GM23338 (cell line): ENCODE measurements at regions not wholly inside any gene's neighbourhood (a gene's known extent, or its start where the extent isn't known, plus 50 kb on each side); places are given as distances from the start of the nearest gene placed in this dataset.

Experiments used
- ATAC-seq: fragments of 200-7000 bp; cut with Tn5 transposase; 3 replicates; pipeline ENCODE4 v1.9.1; 2020
- DNase-seq: peaks from one replicate; pipeline ENCODE4 v3.0.0-alpha.2; 2015; ENCODE audit warnings: low spot score
- H2AFZ ChIP-seq: fragments of 200-600 bp; sonication (generic); 2 replicates; pipeline ENCODE4 v1.8.0; 2016; ENCODE audit warnings: antibody characterized with exemption, mild to moderate bottlenecking, moderate library complexity
- H3F3A ChIP-seq: fragments of 200-600 bp; sonication (generic); replicated peaks from 2 replicates; pipeline ENCODE4 v1.8.0; 2017; ENCODE audit warnings: antibody characterized with exemption, mixed run types, low read depth
- H3K27ac ChIP-seq: fragments of 200-600 bp; sonication (generic); 2 replicates; pipeline ENCODE4 v1.6.1; 2016; ENCODE audit warnings: low read depth
- H3K27me3 ChIP-seq: fragments of 200-600 bp; sonication (generic); 2 replicates; pipeline ENCODE4 v1.8.0; 2016; ENCODE audit warnings: mild to moderate bottlenecking, mixed run types, moderate library complexity; ENCODE audit not compliant: insufficient read depth
- H3K36me3 ChIP-seq: fragments of 200-600 bp; sonication (generic); 2 replicates; pipeline ENCODE4 v1.8.0; 2016; ENCODE audit warnings: mild to moderate bottlenecking; ENCODE audit not compliant: insufficient read depth
- H3K4me1 ChIP-seq: fragments of 200-600 bp; sonication (generic); 2 replicates; pipeline ENCODE4 v1.8.0; 2016; ENCODE audit warnings: mild to moderate bottlenecking, moderate library complexity; ENCODE audit not compliant: insufficient read depth
- H3K4me2 ChIP-seq: fragments of 200-600 bp; sonication (generic); 2 replicates; pipeline ENCODE4 v1.7.1; 2017; ENCODE audit warnings: mixed run types
- H3K4me3 ChIP-seq: fragments of 200-600 bp; sonication (generic); 2 replicates; pipeline ENCODE4 v1.6.1; 2016; ENCODE audit warnings: mixed run types
- H3K79me2 ChIP-seq: fragments of 200-600 bp; sonication (generic); replicated peaks from 2 replicates; pipeline ENCODE4 v1.8.0; 2017; ENCODE audit warnings: mild to moderate bottlenecking; ENCODE audit not compliant: insufficient read depth
- H3K9me2 ChIP-seq: fragments of 200-600 bp; sonication (generic); 2 replicates; pipeline ENCODE4 v1.8.0; 2017; ENCODE audit not compliant: insufficient read depth
- H4K20me1 ChIP-seq: fragments of 200-600 bp; sonication (generic); replicated peaks from 2 replicates; pipeline ENCODE4 v1.8.0; 2017; ENCODE audit warnings: mild to moderate bottlenecking; ENCODE audit not compliant: insufficient read depth
- H3K27ac Mint-ChIP-seq: 2 replicates; pipeline ENCODE4 v1.8.0; 2020; ENCODE audit warnings: inconsistent platforms, mild to moderate bottlenecking, moderate library complexity, mixed read lengths
- H3K27me3 Mint-ChIP-seq: 3 replicates; pipeline ENCODE4 v1.8.0; 2022; ENCODE audit warnings: low read depth, mild to moderate bottlenecking, moderate library complexity, mixed read lengths, inconsistent platforms; ENCODE audit not compliant: insufficient read depth, poor library complexity
- H3K36me3 Mint-ChIP-seq: 3 replicates; pipeline ENCODE4 v1.8.0; 2021; ENCODE audit warnings: low read depth, mild to moderate bottlenecking, inconsistent platforms, moderate library complexity, mixed read lengths
- H3K4me1 Mint-ChIP-seq: 3 replicates; pipeline ENCODE4 v1.8.0; 2020; ENCODE audit warnings: mild to moderate bottlenecking, inconsistent platforms, mixed read lengths
- H3K4me3 Mint-ChIP-seq: 3 replicates; pipeline ENCODE4 v1.8.0; 2021; ENCODE audit warnings: moderate library complexity, mild to moderate bottlenecking, inconsistent platforms, mixed read lengths
- H3K9me3 Mint-ChIP-seq: 3 replicates; pipeline ENCODE4 v1.8.0; 2020; ENCODE audit warnings: moderate library complexity, mild to moderate bottlenecking, inconsistent platforms, mixed read lengths
- CREB1 ChIP-seq: fragments of 250-450 bp; sonication (Bioruptor Pico); IDR thresholded peaks from 2 replicates; pipeline ENCODE4 v1.5.0; 2020; ENCODE audit warnings: low read depth, mild to moderate bottlenecking, moderate library complexity
- CTCF ChIP-seq, 2 experiments: fragments of 200-600 bp in 1 of 2; sonication (generic) in 1 of 2; conservative IDR thresholded peaks; 2 replicates each; pipeline versions ENCODE4 v1.5.1 to v1.6.1; 2016 to 2017; ENCODE audit warnings: antibody characterized with exemption in 2 of 2, low read depth in 2 of 2, mild to moderate bottlenecking in 2 of 2, moderate library complexity in 1 of 2
- ETS1 ChIP-seq: IDR thresholded peaks from 2 replicates; pipeline ENCODE4 v1.6.1; 2016; ENCODE audit warnings: antibody characterized with exemption
- EZH2 ChIP-seq: fragments of 200-600 bp; sonication (generic); IDR thresholded peaks from one replicate; pipeline ENCODE4 v1.8.0; 2017; ENCODE audit warnings: antibody characterized with exemption, mild to moderate bottlenecking, low read depth; ENCODE audit not compliant: unreplicated experiment
- EZH2phosphoT487 ChIP-seq: fragments of 200-600 bp; sonication (generic); IDR thresholded peaks from one replicate; pipeline ENCODE4 v1.8.1; 2018; ENCODE audit warnings: antibody characterized with exemption; ENCODE audit not compliant: unreplicated experiment
- JUNB ChIP-seq: IDR thresholded peaks from one replicate; pipeline ENCODE4 v1.6.1; 2016; ENCODE audit warnings: antibody characterized with exemption; ENCODE audit not compliant: unreplicated experiment
- NANOG ChIP-seq: IDR thresholded peaks from 2 replicates; pipeline ENCODE4 v1.6.1; 2016; ENCODE audit warnings: antibody characterized with exemption, borderline replicate concordance
- POLR2AphosphoS5 ChIP-seq: IDR thresholded peaks from 2 replicates; pipeline ENCODE4 v1.6.1; 2016; ENCODE audit warnings: antibody characterized with exemption, low read depth
- REST ChIP-seq: IDR thresholded peaks from one replicate; pipeline ENCODE4 v1.6.1; 2018; ENCODE audit warnings: antibody characterized with exemption; ENCODE audit not compliant: unreplicated experiment
- STAT1 ChIP-seq: IDR thresholded peaks from one replicate; pipeline ENCODE4 v1.6.1; 2016; ENCODE audit warnings: antibody characterized with exemption; ENCODE audit not compliant: unreplicated experiment
- ZNF114 ChIP-seq: fragments of 250-450 bp; sonication (Bioruptor Pico); IDR thresholded peaks from 2 replicates; pipeline ENCODE4 v1.5.0; 2020; ENCODE audit warnings: mild to moderate bottlenecking, moderate library complexity
- ZNF331 ChIP-seq: fragments of 250-450 bp; sonication (Bioruptor Pico); IDR thresholded peaks from 2 replicates; pipeline ENCODE4 v1.5.0; 2020; ENCODE audit warnings: low read depth, mild to moderate bottlenecking, moderate library complexity
- ZNF462 ChIP-seq: fragments of 250-450 bp; sonication (Bioruptor Pico); IDR thresholded peaks from 2 replicates; pipeline ENCODE4 v1.5.0; 2020; ENCODE audit warnings: mild to moderate bottlenecking, moderate library complexity

GRCh38 chr5:98105681-98106080 lies 667.8 kb upstream of the RGMB start:
- TF ChIP-seq EZH2phosphoT487, result no peak
- TF ChIP-seq CREB1, result no peak
- no peak for TF ChIP-seq REST
- no peak for TF ChIP-seq JUNB
- TF ChIP-seq ZNF331 (CRISPR knock-in tag), result no peak
- no peak for TF ChIP-seq CTCF (conservative IDR thresholded peaks at IDR 0.05; ENCODE audit: low read depth in 2 of 2)
- no peak for TF ChIP-seq ZNF114 (CRISPR knock-in tag)
- no peak for TF ChIP-seq EZH2
- TF ChIP-seq ZNF462 (CRISPR knock-in tag), result no peak
- TF ChIP-seq STAT1, result no peak
- TF ChIP-seq POLR2AphosphoS5, result no peak
- no peak for TF ChIP-seq NANOG
- TF ChIP-seq ETS1, result no peak
- H3K27me3 ChIP-seq, result no peaks in the 10 kb centered on the region
- ATAC-seq (no peak), DNase-seq (no peak)
- H3K27ac ChIP-seq, result no peak overlapping the region
- no peaks in the 10 kb centered on the region for H3K9me2 ChIP-seq
- H3K4me3 ChIP-seq, result no peak overlapping the region
- Mint-ChIP-seq H3K9me3 (no peaks in the 10 kb centered on the region), H3K4me1 (no peaks in the 10 kb centered on the region), H3K27me3 (no peaks in the 10 kb centered on the region), H3K36me3 (no peaks in the 10 kb centered on the region), H3K27ac (no peak overlapping the region), H3K4me3 (no peak overlapping the region)
- H3K4me1 ChIP-seq, result no peaks in the 10 kb centered on the region
- H3K4me2 ChIP-seq, result no peak overlapping the region
- H3K36me3 ChIP-seq, result no peaks in the 10 kb centered on the region
- peak overlapping the region; percentile 43; the same call in 1 of the 2 replicates for H2AFZ ChIP-seq
- H4K20me1 ChIP-seq, result no peaks in the 10 kb centered on the region
- H3F3A ChIP-seq, result no peaks in the 10 kb centered on the region
- H3K79me2 ChIP-seq, result no peaks in the 10 kb centered on the region
